KBM-7 (cell line): ENCODE measurements at regions not wholly inside any gene's neighbourhood (a gene's known extent, or its start where the extent isn't known, plus 50 kb on each side); places are given as distances from the start of the nearest gene placed in this dataset.

Experiments used
- DNase-seq: peaks from one replicate; pipeline ENCODE4 v3.0.0-alpha.2; 2015
- in situ Hi-C: fragments of 300-500 bp; cut with MboI; formaldehyde crosslinking; loops from 2 replicates; pipeline ENCODE4 v1.14.3; 2020; ENCODE audit warnings: low sequenced_read_pairs, low pct_unique_long_range_greater_than_20kb, mixed read lengths

DNA sequence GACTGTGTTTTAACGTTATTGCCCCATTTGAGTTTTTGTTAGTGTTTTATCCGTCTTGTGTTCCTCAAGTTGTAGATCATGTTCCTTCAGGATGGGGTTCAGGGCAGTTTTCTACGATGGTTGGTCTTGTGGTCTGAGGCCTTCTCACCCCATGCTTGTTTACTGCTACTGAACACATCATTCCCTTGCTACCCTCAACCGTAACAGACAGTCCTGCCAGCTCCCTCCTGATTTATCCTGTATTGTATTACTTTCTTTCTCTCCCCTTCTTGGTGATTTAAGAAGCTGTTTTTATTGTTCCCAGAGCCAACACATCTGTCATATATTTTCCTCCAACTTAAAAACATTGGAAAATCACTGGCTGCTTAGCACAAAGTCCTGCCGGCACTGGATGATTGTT, 719.8 kb downstream of the INHBA start:
- DNase-seq = no peak
- in situ Hi-C loops = no loop called here

DNA sequence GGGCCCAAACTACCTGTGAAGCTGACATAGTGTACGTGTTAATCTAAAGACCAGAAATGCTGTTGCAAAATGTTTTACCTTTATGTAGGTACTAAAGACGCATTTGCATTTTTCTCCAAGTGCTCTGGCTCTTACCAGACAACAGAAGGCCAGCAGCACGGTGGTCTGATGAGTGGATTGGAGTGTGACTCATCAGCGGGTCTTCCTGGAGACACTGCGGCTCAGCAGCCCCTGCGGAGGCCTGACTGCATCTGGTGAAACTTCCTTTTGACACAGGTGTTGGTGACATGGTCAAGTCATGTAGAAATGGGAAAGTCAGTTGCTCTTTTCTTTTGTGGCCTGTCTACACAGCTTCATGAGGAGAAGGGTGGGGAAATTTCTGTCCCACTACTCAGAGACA, 723.6 kb downstream of the INHBA start:
- in situ Hi-C loops = no loop called here
- DNase-seq = no peak

DNA sequence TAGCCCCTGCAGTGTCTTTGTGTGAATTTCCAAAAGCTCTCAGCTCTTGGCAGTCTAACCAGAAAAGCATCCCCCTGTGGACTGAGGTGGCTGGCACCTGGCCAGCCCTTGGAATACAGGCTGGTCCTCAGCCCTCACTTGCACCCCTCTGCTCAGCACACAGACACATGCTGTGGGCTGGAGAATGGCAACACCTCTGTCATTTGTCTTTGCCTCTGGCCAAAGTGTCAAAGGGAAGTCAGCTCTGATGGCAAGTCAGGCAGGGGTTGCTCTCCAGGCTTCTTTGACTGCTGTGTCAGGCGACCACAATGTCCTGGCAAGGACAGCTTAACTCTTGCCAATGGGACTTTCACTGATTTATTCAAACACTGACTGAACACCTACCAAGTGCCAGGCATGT, 724.8 kb downstream of the INHBA start:
- in situ Hi-C loops = no loop called here
- DNase-seq = no peak

DNA sequence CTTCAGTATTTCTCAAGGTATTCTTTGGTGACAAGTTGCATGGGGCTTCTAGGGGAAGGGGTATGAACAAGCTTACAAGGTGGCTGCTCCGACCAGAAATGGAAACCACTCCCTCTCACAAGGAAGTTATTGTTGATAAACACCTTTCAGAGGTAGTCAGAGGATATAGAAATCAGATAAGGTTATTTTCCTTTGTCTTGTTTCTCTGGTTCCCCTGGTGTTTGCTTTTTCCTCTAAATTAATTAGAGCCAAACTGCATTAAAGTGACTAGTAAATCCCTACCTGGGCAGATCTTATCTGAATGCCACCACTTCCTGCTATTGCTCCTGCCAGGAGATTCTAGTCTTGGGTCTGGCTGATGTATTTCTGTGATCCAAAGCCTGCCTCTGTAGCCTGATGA, 725.4 kb downstream of the INHBA start:
- in situ Hi-C loops = no loop called here
- no peak for DNase-seq

- no peak for DNase-seq
- in situ Hi-C loops = no loop called here
Measured at GRCh38 chr7:40972426-40972825, 730.5 kb downstream of the INHBA start.

DNA sequence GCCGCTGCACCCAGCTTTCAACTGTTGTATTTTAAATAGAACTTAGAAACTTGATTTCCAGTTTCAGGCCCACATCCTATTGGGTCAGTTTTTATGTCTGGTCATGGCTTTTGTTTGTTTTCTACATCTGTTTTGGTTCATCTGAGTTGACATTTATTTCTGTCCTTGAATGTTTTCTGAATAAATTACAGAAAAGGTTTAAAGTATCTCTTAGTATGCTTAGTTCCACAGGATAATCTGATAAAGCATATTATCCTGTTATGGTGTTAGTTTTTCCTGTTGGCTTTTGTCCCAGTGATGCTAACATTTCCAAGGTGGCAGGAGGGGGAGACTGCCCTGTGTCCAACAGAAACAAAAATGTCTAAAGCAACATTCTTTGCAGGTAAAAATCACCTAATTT, 733.2 kb downstream of the INHBA start:
- DNase-seq = no peak
- in situ Hi-C loops = no loop called here

DNA sequence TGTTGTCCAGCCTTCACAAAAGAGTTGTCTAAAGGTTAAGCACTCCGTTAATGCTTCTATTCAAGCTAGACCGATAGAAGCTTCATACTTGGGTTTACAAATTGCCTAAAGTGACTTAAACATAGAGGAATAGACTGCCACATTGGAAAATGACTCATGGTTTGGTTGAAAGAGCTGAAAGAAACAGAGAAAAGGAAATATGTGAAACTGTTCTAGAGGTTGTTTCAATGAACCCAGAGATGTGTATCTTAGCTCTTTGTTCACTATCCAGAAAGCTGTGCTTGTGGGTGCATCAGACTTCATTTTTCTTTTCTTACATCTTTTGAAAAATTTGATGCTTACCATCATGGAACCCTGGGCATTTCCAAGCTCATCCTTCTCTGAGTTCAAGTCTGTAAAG, 736.2 kb downstream of the INHBA start:
- in situ Hi-C loops = no loop called here
- no peak for DNase-seq

- in situ Hi-C loops = no loop called here
- DNase-seq = no peak
Measured at GRCh38 chr7:40965774-40966173, 737.1 kb downstream of the INHBA start.

DNA sequence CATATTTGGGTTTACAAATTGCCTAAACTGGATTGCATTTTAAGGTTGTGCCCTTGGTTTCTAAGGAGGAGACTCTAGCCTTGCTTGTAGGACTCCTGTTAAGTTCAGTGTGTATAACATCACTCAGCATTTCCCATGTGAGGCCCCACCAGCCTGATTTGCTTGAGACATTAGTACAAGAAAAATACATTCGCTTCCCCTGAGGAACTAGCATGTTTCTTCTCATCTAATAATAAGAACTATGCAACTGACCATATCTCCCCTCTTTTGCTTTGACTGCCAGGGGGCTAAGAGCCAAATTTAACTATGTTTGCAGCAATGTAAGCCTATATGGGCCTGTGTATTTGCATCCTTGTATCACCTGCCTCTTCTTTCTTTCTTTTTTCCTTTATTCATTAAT, 737.9 kb downstream of the INHBA start:
- in situ Hi-C loops = no loop called here
- no peak for DNase-seq

- no peak for DNase-seq
- in situ Hi-C loops = no loop called here
Measured at GRCh38 chr7:40964610-40965009, 738.3 kb downstream of the INHBA start.

DNA sequence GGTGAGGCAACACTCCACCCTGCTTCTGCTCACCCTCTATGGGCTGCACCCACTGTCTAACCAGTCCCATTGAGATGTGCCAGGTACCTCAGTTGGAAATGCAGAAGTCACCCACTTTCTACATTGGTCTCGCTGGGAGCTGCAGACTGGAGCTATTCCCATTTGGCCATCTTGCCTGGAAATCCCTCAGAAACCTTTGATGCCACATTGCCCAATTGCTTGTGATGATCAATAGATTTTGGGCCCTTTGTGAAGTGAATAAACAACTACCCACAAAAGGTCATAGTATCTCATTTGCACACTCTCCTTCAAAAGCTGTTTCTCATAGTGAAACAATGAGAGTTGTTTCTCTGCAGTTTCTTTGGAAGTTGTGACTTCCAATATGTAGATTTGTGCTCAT, 742.9 kb downstream of the INHBA start:
- in situ Hi-C loops = no loop called here
- DNase-seq = no peak

GRCh38 chr7:40948239-40948638, 754.7 kb downstream of the INHBA start:
- in situ Hi-C loops = no loop called here
- no peak for DNase-seq

GRCh38 chr7:40947566-40947965, 755.3 kb downstream of the INHBA start:
- in situ Hi-C loops = no loop called here
- DNase-seq = no peak

GRCh38 chr7:40946549-40946948, 756.3 kb downstream of the INHBA start:
- no peak for DNase-seq
- in situ Hi-C loops = no loop called here

- in situ Hi-C loops = no loop called here
Measured at GRCh38 chr7:40945788-40946187, 757.1 kb downstream of the INHBA start.

GRCh38 chr7:40944981-40945585, 757.8 kb downstream of the INHBA start:
- no peak for DNase-seq
- in situ Hi-C loops = no loop called here

More at GRCh38 chr7:40945788-40946187, 757.1 kb downstream of the INHBA start:
- no peak for DNase-seq

GRCh38 chr7:40937879-40938278, 765.0 kb downstream of the INHBA start:
- DNase-seq = no peak

GRCh38 chr7:40935435-40935834, 767.5 kb downstream of the INHBA start:
- in situ Hi-C loops = no loop called here
- DNase-seq = no peak

More at GRCh38 chr7:40937879-40938278, 765.0 kb downstream of the INHBA start:
- in situ Hi-C loops = no loop called here

DNA sequence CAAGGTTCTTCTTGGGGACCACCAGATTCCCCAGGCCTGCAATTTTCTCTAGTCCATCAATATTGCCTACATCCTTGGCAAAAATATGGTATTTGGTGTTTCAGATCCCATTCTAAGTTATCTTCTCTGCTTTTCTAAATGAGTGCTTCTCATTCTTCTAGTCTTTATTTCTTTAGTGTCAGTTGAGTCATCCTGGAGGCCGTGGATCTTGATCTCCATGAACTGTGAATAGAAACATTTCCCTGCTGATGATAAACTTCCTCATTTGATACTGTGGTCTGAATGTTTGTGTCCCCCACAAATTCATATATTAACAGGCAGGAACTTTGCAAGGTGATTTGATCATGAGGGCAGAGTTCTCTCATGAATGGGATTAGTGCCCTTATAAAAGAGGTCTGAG, 779.3 kb downstream of the INHBA start:
- in situ Hi-C loops = no loop called here
- no peak for DNase-seq

DNA sequence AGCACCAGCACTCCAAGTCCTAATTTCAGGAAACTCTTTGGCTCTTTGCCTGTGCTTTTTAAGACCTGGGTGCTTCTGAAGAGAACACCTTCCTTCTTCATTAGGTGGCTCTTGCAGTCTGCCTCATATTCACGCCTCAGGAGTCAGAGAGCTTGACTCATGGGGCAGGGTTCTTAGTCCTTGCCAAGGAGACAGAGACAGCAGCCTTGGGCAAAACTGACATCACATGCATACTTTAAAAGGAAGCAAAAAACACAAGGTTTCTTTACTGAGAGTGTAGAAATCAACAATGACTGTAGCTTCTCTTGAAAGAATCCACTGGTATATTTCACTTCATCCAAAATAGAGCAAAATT, 780.6 kb downstream of the INHBA start:
- DNase-seq = no peak
- in situ Hi-C loops = no loop called here

- in situ Hi-C loops = no loop called here
- no peak for DNase-seq
Measured at GRCh38 chr7:40921589-40922315, 781.1 kb downstream of the INHBA start.
